Prostate gland (tissue), 2 donors: ENCODE measurements at regions not wholly inside any gene's neighbourhood (a gene's known extent, or its start where the extent isn't known, plus 50 kb on each side); places are given as distances from the start of the nearest gene placed in this dataset.

Experiments used
- DNase-seq: peaks from one replicate; pipeline ENCODE4 v3.0.0-alpha.2; 2019; ENCODE audit warnings: low spot score
- H3K27ac ChIP-seq, 2 donors: fragments of 200-600 bp; sonication (generic); 2 replicates each; pipeline ENCODE4 v1.5.1; 2017 to 2019
- H3K27me3 ChIP-seq: fragments of 200-600 bp; sonication (generic); replicated peaks from 2 replicates; pipeline ENCODE4 v1.5.1; 2019; ENCODE audit not compliant: insufficient read depth
- H3K36me3 ChIP-seq, 2 donors: fragments of 200-600 bp; sonication (generic); 1 replicate in 1 of 2; 2 replicates in 1 of 2; pipeline versions ENCODE4 v1.5.1 to v1.8.1; 2017 to 2019
- H3K4me1 ChIP-seq: fragments of 200-600 bp; sonication (generic); replicated peaks from 2 replicates; pipeline ENCODE4 v1.5.1; 2019
- H3K4me3 ChIP-seq, 2 donors: fragments of 200-600 bp; sonication (generic); 2 replicates each; pipeline ENCODE4 v1.5.1; 2017 to 2019
- H3K9me3 ChIP-seq: fragments of 200-600 bp; sonication (generic); 2 replicates; pipeline ENCODE4 v1.5.1; 2017
- POLR2A ChIP-seq: fragments of 450-650 bp; IDR thresholded peaks from one replicate; pipeline ENCODE4 v1.6.1; 2016; ENCODE audit warnings: antibody characterized with exemption, mild to moderate bottlenecking
- POLR2AphosphoS5 ChIP-seq: sonication (generic); formaldehyde crosslinking; IDR thresholded peaks from one replicate; pipeline ENCODE4 v1.6.1; 2017; ENCODE audit warnings: antibody characterized with exemption
- WGBS: methylation state at CpG from one replicate; pipeline ENCODE4 v1.1.5; 2018; 5-methylcytosine and 5-hydroxymethylcytosine counted together
- intact Hi-C: fragments of 100-400 bp; cut with DNase I; formaldehyde crosslinking; loops from one replicate; pipeline ENCODE4 v1.14.2; 2022
- TF ChIP-seq, protein P1 (sequence below), 4 experiments: fragments of 200-600 bp in 2 of 4; fragments of 450-650 bp in 2 of 4; sonication (generic) in 2 of 4; IDR thresholded peaks; 1 replicate in 3 of 4; 2 replicates in 1 of 4; pipeline ENCODE4 v1.5.1; 2016 to 2019; ENCODE audit warnings: antibody characterized with exemption in 4 of 4, mild to moderate bottlenecking in 2 of 4, moderate library complexity in 2 of 4

DNA sequence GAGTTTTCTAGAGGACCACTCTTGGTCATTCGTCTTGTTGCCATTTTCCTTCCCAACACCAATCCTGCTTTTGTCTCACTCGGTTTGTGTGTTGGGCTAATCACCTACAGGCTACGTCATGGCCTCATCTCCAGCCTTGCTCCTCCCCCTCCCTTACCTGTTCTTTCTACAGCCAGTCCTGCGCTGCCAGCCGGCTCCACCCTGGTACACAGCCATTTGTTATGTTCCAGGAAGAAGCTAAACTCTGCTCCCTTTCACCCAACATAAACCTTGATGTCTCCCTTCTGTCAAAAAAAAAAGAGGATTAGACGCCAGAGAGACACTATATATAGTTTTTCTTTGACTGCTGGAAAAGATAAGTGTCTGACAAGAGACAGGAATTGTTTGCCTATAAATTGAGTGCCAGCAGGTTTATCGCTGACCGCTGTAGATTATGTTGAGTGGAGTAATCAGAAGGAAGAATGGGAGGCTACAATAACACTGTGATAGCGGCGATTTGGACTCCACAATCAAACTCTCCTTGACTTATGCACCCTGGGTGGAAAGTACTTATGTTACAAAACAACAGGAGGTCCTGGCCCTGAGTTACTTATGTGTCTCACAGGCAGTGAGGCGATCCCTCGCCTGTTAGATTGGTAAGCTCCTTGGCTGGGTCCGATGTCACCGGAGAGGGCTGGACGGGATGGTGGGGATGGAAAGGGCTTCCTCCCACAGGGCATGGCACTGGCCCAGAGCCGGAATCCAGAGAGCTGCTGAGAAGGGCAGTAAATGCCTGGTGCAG lies 171.3 kb upstream of the BMPER start:
- Histone ChIP-seq H3K27ac (no peak overlapping the region), H3K27me3 (no peaks in the 10 kb centered on the region), H3K4me3 (no peak overlapping the region), H3K9me3 (no peaks in the 10 kb centered on the region), H3K36me3 (no peaks in the 10 kb centered on the region), H3K4me1 (no peaks in the 10 kb centered on the region)
- TF ChIP-seq POLR2A = no peak
- no peak for TF ChIP-seq POLR2AphosphoS5
- TF ChIP-seq, protein P1, sequence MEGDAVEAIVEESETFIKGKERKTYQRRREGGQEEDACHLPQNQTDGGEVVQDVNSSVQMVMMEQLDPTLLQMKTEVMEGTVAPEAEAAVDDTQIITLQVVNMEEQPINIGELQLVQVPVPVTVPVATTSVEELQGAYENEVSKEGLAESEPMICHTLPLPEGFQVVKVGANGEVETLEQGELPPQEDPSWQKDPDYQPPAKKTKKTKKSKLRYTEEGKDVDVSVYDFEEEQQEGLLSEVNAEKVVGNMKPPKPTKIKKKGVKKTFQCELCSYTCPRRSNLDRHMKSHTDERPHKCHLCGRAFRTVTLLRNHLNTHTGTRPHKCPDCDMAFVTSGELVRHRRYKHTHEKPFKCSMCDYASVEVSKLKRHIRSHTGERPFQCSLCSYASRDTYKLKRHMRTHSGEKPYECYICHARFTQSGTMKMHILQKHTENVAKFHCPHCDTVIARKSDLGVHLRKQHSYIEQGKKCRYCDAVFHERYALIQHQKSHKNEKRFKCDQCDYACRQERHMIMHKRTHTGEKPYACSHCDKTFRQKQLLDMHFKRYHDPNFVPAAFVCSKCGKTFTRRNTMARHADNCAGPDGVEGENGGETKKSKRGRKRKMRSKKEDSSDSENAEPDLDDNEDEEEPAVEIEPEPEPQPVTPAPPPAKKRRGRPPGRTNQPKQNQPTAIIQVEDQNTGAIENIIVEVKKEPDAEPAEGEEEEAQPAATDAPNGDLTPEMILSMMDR (IDR thresholded peaks at IDR 0.05) = no peak
- no peak for DNase-seq
- intact Hi-C loops = loop anchor here (10.0 kb wide), 1 partner anchor 309 kb away; no protein-coding TSS in a partner anchor
- WGBS = 89% methylated on average over 16 of the region's 16 CpGs

DNA sequence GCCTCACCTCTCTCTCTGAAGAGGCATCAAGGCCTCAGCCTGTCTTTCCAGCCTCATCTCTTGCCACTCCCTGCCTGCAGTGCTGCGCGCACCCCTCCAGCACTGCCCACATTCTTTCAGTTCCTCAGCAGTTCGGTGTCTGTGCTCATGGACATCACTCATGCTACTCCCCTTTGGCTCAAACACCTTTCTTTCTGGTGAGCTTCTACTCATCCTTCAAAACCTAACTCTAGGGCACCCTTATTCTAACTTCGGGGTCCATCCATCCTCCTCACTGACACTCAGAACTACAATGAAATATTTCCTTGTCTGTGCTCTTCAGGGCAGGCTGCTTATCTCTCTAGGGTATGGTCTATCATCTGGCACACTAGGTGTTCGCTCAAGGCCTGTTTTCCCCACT lies 169.9 kb upstream of the BMPER start:
- Histone ChIP-seq H3K36me3 (no peaks in the 10 kb centered on the region), H3K27me3 (no peaks in the 10 kb centered on the region), H3K27ac (no peak overlapping the region), H3K4me1 (no peaks in the 10 kb centered on the region), H3K4me3 (no peak overlapping the region), H3K9me3 (no peaks in the 10 kb centered on the region)
- TF ChIP-seq, protein P1 (IDR thresholded peaks at IDR 0.05) = no peak
- TF ChIP-seq POLR2A (no peak), POLR2AphosphoS5 (no peak)
- 98% methylated on average over 5 of the region's 5 CpGs for WGBS
- no peak for DNase-seq
- intact Hi-C loops = loop anchor here (10.0 kb wide), 1 partner anchor 311 kb away; no protein-coding TSS in a partner anchor

DNA sequence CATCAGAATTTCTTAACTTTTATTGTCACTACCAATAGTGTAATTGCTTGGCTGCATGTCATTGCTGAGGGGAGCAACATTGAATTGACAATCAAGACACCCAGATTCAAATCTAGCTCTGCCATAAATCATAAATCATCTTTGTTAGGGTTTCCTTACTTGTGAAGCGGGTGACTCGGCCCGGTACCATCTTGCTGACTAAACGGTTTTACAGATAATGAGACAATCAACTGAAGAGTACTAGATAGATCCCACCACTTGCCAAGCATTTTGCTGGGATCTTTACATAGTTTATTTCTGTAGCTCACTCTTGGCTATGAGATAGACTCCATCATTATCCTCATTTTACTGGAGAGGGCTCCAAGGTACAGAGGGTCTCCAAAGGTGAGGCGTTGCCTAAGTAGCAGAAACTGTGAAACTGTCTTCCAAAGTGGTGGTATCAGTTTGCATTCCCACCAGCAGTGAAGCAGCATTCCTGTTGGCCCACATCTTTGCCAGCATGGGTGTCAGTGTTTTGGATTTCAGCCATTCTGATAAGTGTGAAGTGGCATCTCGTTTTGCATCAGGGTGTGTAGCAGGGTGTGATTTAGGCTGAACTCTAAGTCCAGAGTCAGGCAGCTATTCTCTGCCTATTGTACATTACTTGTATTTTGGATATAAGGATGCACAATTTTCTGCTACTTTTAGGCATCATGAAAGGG lies 168.7 kb upstream of the BMPER start:
- Histone ChIP-seq H3K9me3 (no peaks in the 10 kb centered on the region), H3K36me3 (no peaks in the 10 kb centered on the region), H3K27ac (no peak overlapping the region), H3K4me3 (no peak overlapping the region), H3K4me1 (no peaks in the 10 kb centered on the region), H3K27me3 (no peaks in the 10 kb centered on the region)
- intact Hi-C loops = loop anchor here (10.0 kb wide), 1 partner anchor 312 kb away; no protein-coding TSS in a partner anchor
- no peak for DNase-seq
- TF ChIP-seq, protein P1 (IDR thresholded peaks at IDR 0.05) = no peak
- TF ChIP-seq POLR2A = no peak
- TF ChIP-seq POLR2AphosphoS5 = no peak
- WGBS = 83% methylated on average over 6 of the region's 6 CpGs

DNA sequence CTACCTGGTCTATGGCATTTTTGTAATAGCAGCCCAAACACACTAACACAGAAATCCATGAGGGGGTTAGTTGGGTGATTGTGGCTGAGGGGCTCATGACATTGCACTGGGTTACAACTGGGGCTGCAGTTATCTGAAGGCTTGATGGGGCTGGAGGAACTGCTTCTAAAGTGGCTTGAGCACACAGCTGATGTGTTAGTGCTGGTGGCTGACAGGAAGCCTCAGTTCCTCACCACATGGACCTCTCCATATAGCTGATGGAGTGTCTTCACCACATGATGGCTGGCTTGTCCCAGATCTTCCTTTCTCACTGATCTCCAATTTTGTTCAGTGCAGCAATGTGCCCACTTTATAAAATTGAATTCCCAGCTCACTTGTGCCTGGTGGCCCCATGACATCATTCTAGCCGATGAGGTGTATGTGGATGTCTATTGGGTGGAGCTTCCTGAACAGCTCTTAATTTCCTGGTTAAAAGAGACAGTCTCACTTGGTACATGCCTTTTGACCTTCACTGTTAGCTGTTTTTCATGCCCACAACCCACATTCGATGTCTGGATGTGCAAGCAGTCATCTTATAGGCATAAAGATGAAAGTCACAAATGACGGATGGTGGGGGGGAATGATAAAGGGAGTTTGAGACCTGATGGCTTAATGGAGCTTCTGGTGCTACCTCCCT lies 166.9 kb upstream of the BMPER start:
- 98% methylated on average over 3 of the region's 3 CpGs for WGBS

More for the DNA sequence above, 166.9 kb upstream of the BMPER start:
- Histone ChIP-seq H3K27ac (no peak overlapping the region), H3K36me3 (no peaks in the 10 kb centered on the region), H3K27me3 (no peaks in the 10 kb centered on the region), H3K9me3 (no peaks in the 10 kb centered on the region), H3K4me1 (no peaks in the 10 kb centered on the region), H3K4me3 (no peak overlapping the region)
- intact Hi-C loops = loop anchor here (10.0 kb wide), 1 partner anchor 314 kb away; no protein-coding TSS in a partner anchor
- TF ChIP-seq POLR2AphosphoS5 = no peak
- TF ChIP-seq, protein P1 (IDR thresholded peaks at IDR 0.05) = no peak
- TF ChIP-seq POLR2A = no peak
- DNase-seq = no peak
